HG02642 (cell line): ENCODE measurements at regions not wholly inside any gene's neighbourhood (a gene's known extent, or its start where the extent isn't known, plus 50 kb on each side); places are given as distances from the start of the nearest gene placed in this dataset.

ENCODE experiments used
- ATAC-seq: cut with Tn5 transposase; IDR thresholded peaks from one replicate; pipeline ENCODE4 v1.9.1; 2021; ENCODE audit warnings: mild to moderate bottlenecking; ENCODE audit not compliant: unreplicated experiment, poor library complexity

DNA sequence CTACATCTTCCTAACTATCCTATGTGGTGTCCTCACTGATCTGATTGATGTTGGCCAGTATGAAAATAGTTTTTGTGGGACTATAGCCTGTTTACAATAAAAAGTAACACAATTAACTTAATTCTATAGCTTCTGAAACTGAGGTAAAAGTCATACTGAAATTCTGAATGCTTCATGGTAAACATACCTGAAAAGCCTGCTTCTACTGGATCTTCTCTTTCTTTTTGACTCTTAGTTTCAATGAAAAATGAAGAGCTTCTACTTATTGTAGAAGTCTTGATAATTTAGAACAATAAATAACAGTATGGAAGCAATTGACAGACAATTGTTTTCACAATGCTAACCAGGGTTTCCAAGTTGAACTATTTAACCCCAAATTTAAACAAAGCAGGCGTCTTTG lies 383.9 kb upstream of the MMS22L start:
- ATAC-seq = no peak

GRCh38 chr6:97668716-97669115 lies 385.7 kb upstream of the MMS22L start:
- ATAC-seq = peak; percentile 48

DNA sequence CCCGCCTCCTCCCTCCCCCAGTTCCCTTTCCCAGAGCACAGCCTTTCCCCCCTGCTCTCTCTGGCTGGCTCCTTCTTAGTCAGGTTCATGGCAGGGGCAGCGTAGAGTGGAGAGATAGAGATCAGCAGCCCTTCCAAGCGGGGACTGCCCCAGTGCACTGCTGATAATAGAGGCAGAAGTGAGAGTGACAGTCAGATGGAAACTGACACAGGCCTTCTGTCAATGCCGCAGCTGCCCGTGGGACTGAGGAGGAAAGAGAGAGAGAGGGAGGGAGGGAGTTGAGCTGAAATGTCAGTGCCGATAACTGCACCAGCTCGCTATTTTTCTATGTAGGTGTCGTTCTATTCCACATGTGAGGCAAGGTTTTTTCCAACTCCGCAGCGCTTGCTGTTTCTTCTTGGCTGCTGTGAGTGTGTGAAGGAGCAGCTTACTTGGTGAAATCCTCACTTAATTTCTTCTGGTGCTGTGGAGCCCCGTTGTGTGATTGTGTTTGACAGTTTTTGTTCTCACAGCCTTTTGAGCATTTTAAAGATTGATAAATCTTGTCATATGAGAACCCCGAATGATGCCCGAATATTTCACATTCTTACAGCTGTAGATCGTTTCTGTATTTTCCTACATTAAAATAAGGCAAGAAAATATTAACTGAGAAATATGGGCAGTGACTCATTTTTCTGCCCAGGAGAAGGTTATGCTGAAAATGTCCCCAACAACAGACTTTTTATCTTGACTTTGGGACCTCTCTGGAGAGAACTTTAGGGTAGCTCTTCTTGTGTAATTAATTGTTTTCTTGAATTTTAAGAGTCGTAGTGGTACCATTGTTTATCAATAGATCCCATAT lies 386.4 kb upstream of the MMS22L start:
- ATAC-seq = peak; percentile 100

GRCh38 chr6:97674802-97675201 lies 391.8 kb upstream of the MMS22L start:
- ATAC-seq = no peak

GRCh38 chr6:97677626-97678025 lies 394.6 kb upstream of the MMS22L start:
- no peak for ATAC-seq

DNA sequence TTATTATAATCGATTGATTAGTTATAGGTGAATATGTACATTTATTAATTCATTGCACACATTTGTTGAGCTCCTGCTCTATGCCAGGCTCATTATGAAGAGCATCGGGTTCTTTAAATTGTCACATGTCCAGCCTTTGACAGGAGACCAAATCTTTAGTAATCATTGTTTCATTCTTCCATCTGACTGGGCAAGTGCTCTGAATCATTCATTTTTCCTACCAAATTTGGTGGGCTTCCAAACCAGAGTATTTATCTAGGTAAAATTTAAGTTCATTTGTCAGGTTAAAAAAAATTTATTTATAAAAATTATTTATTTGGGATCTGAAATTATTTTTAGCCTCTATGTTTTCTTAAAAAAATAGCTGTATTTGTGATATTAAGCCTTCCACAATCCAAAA lies 404.9 kb upstream of the MMS22L start:
- no peak for ATAC-seq

- ATAC-seq = no peak
Observed at GRCh38 chr6:97689078-97689754, 406.2 kb upstream of the MMS22L start.

DNA sequence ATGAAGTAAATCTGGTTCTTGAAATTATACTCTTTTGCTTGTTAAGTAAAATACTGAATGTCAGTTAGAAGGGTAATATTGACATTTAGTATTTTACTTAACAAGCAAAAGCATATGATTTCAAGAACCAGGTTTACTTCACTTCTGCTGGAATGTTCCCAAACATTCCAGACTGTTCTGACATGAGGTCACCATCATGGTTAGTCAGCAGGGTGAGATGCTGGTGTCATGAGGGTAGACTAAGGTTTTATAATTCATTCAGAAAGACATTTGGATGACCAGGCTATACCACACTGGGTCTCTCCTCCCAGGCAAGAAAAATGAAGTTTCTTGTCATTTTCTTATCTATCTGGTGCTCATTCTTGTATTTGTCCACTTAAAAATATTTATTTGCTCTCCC lies 414.4 kb upstream of the MMS22L start:
- ATAC-seq = no peak

DNA sequence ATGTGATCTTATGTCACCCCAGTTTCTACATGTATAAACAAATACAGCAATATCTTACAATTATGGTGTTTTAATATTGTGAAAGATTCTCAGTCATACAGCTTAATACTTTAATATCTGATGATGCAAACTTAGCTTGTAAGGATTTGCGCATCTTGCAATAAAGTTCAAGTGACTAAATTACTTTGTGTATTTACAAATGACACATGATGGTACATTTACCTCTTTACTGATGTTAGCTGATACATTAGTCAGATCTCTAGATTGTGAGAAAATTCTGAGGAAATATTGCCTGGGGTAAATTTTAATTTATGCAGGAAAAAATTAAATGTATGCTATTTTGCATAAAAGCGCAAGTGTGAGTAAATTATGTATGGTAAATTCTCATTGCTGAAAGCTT lies 418.8 kb upstream of the MMS22L start:
- ATAC-seq = no peak

- no peak for ATAC-seq
Observed at GRCh38 chr6:97702248-97702647, 419.2 kb upstream of the MMS22L start.

- no peak for ATAC-seq
Observed at GRCh38 chr6:97703661-97704060, 420.6 kb upstream of the MMS22L start.

DNA sequence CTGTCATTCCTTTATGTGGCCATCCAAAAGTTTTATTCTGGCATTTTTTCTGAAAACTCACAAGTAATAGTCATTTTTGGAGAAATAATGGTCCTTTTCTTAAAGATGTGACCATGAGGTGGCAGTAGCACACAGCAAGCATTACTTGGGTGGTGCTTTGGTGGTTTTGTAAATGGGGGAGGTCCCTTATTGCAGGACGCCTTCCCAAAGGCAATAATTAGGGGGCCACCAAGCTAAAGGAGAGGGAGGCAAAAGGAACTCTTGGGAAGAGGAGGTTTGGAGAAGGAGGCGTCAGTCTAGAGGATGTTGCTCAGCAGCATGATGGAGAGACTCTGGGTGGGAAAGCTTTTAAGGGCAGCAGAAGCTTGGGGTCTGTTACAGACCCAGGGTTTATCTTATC lies 422.6 kb upstream of the MMS22L start:
- ATAC-seq = no peak

- no peak for ATAC-seq
Observed at GRCh38 chr6:97712751-97713150, 429.7 kb upstream of the MMS22L start.

DNA sequence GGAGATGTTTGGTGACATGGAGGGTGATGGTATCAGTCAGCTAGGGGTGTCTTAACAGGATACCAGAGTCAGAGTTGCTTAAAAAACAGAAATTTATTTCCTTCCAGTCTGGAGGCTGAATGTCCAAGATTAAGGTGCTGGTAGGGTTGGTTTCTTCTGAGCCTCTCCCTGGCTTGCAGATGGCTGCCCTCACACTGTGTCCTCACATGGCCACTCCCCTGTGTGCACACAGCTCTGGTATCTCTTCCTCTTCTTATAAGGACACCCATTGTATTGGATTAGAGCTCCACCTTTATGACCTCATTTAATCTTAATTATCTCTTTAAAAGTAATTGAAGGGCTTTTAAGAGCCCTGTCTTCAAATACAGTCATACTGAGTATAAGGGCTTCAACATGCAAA lies 431.8 kb upstream of the MMS22L start:
- ATAC-seq = no peak

DNA sequence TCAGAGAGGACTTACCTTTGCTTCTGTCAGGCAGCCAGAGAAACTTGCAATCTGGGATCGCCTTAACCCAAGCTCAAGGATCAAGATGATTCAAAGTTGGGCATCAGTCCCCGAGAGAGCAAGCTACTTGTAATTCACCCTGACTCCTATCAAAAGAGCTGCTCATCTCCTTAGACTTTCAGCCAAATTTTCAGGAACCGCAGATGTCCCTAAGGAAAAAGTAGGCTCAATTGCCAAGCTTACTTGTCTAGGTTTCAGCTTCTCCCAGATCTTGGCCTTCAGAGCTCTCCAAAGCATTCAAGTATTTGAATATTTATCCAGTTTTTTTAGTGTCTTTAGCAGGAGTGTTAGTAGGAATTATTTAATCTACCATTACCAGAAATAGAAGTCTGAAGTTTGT lies 434.1 kb upstream of the MMS22L start:
- ATAC-seq = no peak

- ATAC-seq = no peak
Observed at GRCh38 chr6:97726378-97726777, 443.4 kb upstream of the MMS22L start.

DNA sequence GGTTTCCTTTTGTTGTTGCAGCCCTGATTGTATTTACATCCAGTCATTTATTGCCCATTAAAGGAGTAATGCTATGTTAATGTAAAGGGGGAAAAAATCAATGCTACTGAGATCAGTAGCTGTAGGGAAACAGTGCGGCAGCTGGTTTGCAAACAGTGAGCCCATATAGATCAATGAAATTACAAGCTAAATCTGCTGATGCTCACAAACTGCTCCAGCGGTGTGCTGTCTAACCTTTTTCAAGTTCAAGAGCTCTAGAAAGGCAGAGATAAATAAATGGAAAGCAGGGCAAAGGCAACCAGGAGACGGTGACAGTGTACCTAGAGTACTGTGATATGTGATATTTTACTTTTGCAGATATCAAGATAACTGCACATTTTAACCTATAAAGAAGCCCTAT lies 449.0 kb upstream of the MMS22L start:
- ATAC-seq = no peak

DNA sequence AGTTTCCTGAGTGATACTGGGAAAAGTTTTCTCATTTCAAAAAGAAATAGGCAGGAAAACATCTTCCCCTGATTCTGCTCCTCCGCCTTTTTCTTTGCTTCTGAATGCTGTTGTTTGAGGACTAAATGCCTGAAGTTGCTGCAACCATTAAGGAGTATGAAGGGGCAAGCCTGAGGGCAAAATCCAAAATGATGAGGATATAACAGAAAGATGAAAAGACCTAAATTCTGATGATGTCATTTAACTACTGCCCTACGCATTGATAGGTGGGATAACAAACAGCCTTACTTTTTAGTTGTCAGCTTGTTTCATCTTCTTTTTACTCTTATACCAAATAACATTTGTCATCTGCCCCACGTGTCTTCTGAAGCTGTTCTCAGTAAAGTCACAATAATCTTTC lies 474.6 kb upstream of the MMS22L start:
- ATAC-seq = no peak

DNA sequence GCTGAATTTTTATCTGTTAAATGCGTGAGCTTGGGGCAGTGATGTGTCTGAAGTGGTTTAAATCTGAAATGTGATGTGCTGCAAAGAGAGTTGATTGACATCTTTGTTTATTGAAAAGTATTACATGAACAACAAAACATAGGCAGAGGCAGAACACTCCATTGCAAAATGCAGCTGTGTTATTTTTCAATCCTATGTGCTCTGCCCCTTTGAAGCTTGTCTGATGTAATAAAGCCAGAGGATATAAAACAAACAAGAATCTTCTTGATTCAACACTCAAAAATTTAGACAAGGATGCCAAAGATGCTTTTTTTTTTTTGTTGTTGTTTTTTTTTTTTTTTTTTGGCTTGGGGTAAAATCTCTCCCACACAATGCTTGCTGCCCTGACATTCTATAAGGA lies 482.4 kb upstream of the MMS22L start:
- ATAC-seq = no peak

- no peak for ATAC-seq
Observed at GRCh38 chr6:97771372-97771771, 488.4 kb upstream of the MMS22L start.

GRCh38 chr6:97775012-97775411 lies 492.0 kb upstream of the MMS22L start:
- no peak for ATAC-seq
